HG03457 (cell line): ENCODE measurements at regions not wholly inside any gene's neighbourhood (a gene's known extent, or its start where the extent isn't known, plus 50 kb on each side); places are given as distances from the start of the nearest gene placed in this dataset.

Experiments used
- ATAC-seq: cut with Tn5 transposase; IDR thresholded peaks from one replicate; pipeline ENCODE4 v1.9.1; 2021; ENCODE audit warnings: moderate number of reproducible peaks; ENCODE audit not compliant: unreplicated experiment

DNA sequence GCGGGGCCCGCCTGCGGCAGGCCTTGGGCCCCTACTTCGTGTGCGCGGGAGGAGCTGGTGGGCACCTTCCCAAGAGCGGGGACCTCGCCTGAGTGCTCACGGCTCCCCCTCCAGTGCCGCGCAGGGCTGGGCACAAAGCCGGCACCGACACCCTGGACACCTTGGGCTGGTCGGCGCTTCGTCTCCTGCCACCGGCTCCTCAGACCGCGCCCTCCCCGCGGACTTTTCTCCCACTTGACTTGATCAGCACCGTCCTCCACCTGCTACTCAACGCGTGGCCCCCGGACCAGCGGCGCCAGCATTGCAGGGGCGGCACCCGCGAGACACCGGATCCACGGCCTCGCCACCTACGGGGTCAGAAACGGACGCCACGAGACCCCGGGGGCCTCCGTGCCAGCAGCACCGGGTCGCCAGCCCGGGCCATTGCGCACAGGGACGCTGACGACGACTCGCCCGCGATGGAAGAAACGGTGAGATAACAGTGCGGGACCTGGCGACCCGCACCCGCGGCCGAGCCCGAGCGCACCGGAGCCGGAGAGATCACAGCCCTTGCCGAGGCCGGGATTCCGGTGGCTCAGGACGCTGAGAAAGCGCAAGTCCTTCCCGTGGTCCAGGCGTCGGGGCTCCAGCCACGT, 154.2 kb downstream of the DLL1 start:
- ATAC-seq, result no peak

- no peak for ATAC-seq
Observed at GRCh38 chr6:170135821-170136471, 154.9 kb downstream of the DLL1 start.

- ATAC-seq, result no peak
Observed at GRCh38 chr6:170135461-170135820, 155.4 kb downstream of the DLL1 start.

- ATAC-seq, result no peak
Observed at GRCh38 chr6:170134471-170135440, 156.1 kb downstream of the DLL1 start.

DNA sequence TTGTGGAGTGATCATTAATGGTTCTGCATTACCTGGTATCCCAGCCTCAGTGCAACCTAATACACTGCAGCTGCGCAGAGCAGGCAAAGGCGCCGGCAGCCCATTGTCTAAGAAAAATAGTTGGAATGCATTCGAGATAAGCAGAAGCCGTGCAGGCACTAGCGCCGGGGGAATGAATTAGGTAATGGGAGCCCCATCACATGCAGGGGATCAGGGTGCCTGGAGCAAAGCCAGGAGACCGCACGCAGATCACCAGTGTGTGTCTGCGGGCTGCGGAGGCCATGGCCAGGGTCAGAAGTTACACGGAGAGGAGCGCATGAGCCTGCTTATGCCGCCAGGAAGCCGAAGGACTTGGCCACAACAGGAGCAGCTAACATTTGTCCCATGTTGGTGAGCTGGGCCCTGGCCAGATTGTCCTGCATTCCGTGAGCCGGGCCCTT, 156.8 kb downstream of the DLL1 start:
- no peak for ATAC-seq

GRCh38 chr6:170132561-170132991, 158.3 kb downstream of the DLL1 start:
- no peak for ATAC-seq

DNA sequence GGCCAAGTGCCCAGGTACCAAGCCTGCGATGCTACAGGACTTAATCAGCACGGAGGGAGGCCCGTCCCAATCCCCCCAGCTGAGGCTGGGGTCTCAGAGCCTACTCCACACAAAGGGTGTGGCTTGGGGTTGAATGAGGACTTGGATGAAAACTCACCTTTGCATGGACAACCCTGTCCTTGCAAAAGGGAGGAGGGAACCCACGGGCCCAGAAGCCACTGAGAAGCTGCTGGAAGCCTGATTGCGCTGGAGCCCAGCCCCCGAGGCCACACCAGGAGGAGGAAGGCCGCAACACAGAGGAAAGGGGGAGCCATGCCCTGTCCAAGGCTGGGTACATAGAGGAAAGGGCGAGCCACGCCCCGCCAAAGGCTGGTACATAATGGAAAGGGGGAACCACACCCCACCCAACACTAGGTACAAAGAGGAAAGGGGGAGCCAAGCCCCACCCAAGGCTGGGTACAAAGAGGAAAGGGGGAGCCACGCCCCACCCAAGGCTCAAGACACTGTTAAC, 158.8 kb downstream of the DLL1 start:
- ATAC-seq, result no peak

DNA sequence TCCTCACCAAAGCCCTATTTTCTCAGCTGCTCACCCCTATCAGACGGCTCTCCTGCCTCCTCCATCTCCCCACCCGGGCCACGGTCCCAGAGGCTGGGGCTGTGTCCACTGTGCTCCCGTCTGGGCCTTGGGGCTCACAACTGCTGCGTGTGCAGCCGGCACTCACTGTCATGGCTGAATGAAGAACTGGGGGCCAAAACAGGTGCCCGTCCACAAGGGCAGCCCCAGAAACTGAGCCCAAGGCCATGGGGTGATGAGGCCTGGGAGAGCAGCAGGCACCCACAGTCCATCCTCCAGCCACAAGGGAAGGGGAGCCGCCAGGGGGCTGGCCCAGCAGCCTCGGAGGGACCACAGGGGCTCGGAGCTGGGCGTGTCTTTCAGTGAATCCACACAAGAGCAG, 159.5 kb downstream of the DLL1 start:
- ATAC-seq, result no peak

DNA sequence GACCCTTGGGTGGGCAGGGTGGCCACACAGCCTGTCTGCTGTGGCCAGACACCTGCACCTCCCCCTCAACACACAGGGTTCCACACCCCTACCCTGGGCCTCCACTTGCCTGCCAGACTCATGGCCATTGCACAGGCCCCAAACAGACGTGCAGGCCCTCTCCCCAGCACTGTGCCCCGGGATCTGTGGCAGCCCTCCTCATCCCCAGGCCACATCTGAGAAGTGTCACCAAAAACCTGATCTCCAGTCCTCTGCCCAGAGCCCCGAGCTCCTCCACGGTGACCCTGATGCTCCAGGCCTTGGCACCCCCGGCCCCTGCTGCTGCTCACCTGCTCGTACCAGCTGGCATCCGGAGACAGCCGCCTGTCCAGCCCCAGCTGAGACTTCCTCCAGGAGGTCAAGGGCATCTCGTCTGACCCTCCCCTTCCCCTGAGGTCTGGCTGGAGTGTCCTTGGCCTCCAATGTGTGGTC, 160.1 kb downstream of the DLL1 start:
- ATAC-seq, result no peak

DNA sequence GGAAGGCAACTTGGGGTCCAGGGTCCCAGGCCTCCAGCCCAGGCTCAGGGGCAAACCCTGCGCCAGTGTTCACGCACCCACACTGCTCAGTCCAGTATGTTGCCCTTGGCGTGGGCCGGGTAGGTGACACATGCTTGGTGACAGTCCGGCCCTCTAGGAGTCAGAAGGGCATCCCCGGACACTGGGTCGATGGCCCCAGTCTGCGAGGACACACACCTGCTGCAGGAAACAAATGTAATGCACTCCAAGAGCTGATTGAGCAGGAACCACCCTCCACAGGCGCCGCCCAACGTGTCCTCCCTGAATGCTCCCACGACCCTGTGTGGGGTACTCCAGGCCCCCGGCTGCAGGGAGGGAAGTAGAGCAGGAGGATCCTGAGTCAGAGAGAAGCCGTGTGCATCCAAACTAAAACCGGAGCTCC, 160.7 kb downstream of the DLL1 start:
- ATAC-seq, result no peak

DNA sequence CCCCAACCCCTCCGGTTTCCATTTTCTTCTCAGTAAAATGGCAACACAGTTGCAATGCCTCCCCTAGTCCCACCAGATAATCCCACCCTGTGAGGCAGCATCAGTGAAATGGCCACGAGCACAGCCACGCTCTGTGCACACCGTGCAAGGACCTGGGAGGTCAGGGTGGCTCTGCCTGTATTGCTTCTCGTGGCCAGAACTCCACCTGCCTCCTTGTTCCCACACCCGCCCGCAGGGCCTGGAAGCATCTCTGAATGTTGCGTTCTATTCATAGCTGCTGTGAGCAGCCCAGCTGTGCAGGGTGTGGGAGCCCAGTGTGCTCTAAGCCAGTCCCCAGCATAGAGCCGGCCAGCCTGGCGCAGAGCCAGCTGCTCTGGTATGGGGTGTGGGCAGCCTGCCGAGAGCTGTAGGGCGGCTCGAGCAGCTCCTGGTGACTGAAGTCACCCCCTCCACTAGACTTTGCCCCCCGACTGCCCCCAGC, 161.1 kb downstream of the DLL1 start:
- ATAC-seq, result no peak

DNA sequence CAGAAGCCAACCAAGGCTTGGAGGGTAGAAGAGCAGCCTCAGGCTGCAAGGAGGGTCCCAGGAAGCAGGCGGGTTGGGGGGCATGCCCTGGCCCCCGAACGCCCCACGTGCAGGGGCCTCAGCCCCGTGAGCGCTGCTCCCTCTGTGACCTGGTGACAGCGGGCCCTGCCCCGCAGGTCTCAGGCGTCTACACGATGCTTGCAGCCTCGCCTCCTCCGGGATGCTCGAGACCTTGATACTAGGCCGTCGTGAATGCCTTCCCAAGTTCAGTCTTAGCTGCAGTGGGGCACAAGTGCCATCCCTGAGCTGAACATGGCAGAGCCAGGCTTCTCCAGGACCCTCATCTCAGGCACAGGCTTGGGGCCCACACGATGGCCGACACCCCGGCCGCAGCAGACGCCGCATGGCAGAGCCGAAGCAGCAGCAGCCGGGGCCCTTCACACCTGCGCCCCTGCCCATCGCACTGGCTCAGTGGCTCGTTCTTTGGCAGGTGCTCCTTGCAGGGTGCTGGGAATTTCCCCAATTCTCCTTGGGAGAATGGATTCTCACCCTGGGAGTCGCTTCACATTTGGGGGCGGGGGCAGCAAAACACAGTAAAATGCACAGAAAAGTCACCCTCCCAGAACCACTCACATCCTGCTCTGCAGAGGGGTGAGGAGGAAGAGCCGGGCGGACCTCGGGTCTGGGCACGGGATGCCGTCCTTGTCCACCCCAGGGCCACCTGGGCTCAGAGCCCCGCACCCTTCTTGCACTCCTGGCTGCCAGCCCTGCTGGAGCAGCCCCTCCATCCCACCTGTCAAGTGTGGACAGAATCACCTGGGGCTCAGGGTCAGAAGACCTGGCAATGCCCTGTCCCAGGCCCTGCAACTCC, 161.8 kb downstream of the DLL1 start:
- ATAC-seq, result no peak

DNA sequence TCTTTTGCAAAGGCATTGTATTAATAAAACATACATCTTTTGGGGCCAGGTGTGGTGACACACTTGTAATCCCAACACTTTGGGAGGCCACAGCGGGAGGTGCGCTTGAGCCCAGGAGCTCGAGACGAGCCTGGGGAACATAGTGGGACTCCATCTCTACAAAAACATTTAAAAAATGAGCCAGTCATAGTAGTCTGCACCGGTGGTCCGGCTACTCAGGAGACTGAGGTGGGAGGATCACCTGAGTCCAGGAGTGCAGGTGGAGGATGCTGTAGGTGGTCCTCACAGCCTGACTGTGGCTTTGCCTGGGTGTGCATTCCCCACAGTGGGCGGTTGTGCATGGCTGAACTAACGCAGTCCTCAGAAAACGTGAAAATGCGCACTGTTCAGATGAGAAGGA, 162.5 kb downstream of the DLL1 start:
- no peak for ATAC-seq

- ATAC-seq, result no peak
Observed at GRCh38 chr6:170127151-170127550, 163.7 kb downstream of the DLL1 start.

- no peak for ATAC-seq
Observed at GRCh38 chr6:170125456-170126300, 165.2 kb downstream of the DLL1 start.

GRCh38 chr6:170124836-170125235, 166.0 kb downstream of the DLL1 start:
- ATAC-seq, result no peak

GRCh38 chr6:170124150-170124549, 166.7 kb downstream of the DLL1 start:
- no peak for ATAC-seq

DNA sequence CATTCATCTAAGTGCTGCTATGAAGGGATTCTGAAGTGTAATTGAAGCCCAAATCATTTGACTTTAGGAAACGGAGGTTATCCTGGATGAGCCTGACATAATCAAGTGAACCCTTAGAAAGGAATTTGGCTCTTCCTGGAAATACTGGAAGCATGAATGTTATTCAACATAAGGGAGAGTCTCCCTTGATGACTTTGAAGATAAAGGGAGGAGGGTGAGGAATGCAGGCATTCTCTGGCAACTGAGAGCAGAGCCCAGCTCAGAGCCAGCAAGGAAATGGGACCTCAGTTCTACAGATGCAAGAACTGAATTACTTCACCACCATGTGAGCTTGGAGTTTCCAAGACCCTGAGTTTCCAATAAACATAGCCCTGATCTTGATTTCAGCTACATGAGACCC, 168.2 kb downstream of the DLL1 start:
- no peak for ATAC-seq
